Mucosa of stomach (tissue), 1 donor: ENCODE measurements at regions not wholly inside any gene's neighbourhood (a gene's known extent, or its start where the extent isn't known, plus 50 kb on each side); places are given as distances from the start of the nearest gene placed in this dataset.

Experiments
- H3K27me3 ChIP-seq: one replicate; pipeline ENCODE4 v1.7.0; 2013; ENCODE audit warnings: mild to moderate bottlenecking, low read length; ENCODE audit not compliant: control insufficient read depth, insufficient read depth
- H3K36me3 ChIP-seq: one replicate; pipeline ENCODE4 v1.7.0; 2013; ENCODE audit warnings: low read length; ENCODE audit not compliant: control insufficient read depth, insufficient read depth
- H3K4me1 ChIP-seq: one replicate; pipeline ENCODE4 v1.7.0; 2013; ENCODE audit warnings: mild to moderate bottlenecking, low read length; ENCODE audit not compliant: control insufficient read depth, insufficient read depth
- H3K4me3 ChIP-seq: one replicate; pipeline ENCODE4 v1.7.0; 2013; ENCODE audit warnings: low read length
- H3K9ac ChIP-seq: one replicate; pipeline ENCODE4 v1.7.0; 2013; ENCODE audit warnings: mild to moderate bottlenecking, low read length, moderate library complexity
- H3K9me3 ChIP-seq: one replicate; pipeline ENCODE4 v1.7.0; 2013; ENCODE audit warnings: mild to moderate bottlenecking, low read length, moderate library complexity; ENCODE audit not compliant: control insufficient read depth
- donor health status: Pancreatic carcinoma.

DNA sequence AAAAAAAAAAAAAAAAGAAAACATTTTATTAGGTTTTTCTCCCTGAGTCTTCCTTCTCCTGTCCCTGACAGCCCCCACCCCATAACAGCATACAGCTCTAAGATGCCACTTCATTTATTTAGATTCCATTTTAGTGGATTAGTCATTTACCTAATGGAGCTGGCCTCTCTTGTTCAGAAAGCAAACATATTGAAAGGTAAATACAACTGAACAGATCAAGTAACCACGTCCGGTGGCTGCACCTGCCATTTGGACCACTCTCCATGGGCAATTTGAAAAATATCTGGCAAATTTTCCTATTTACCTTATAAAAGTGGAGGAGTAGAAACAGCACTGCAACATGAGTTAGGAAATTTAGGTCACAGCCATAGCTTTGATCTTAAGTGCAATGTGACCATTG lies 254.6 kb downstream of the C12orf42 start:
- Histone ChIP-seq H3K36me3 (no peaks in the 10 kb centered on the region), H3K27me3 (no peaks in the 10 kb centered on the region), H3K4me3 (no peak overlapping the region), H3K9me3 (no peaks in the 10 kb centered on the region), H3K9ac (no peak overlapping the region), H3K4me1 (no peaks in the 10 kb centered on the region)

DNA sequence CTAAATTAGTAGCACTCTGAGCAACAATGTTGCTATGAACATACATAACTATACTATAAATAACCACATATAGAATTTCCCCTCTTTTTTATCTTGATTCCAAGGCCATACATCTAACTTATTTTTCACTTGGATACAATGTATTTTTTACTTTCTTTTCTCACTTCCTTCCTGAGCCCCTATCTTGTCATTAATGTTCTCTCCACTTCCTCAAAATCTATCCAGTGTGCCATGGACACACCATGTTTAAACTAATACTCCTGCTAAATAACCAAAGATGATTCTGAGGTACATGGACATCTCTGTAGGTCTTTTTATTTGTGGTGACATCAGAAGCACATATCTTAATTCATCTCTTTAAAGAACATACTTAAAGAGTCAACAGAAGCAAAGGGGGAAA lies 251.2 kb downstream of the C12orf42 start:
- H3K27me3 ChIP-seq, result no peaks in the 10 kb centered on the region
- H3K9ac ChIP-seq, result no peak overlapping the region
- H3K4me1 ChIP-seq, result no peaks in the 10 kb centered on the region
- H3K4me3 ChIP-seq, result no peak overlapping the region
- H3K36me3 ChIP-seq, result no peaks in the 10 kb centered on the region
- no peaks in the 10 kb centered on the region for H3K9me3 ChIP-seq

DNA sequence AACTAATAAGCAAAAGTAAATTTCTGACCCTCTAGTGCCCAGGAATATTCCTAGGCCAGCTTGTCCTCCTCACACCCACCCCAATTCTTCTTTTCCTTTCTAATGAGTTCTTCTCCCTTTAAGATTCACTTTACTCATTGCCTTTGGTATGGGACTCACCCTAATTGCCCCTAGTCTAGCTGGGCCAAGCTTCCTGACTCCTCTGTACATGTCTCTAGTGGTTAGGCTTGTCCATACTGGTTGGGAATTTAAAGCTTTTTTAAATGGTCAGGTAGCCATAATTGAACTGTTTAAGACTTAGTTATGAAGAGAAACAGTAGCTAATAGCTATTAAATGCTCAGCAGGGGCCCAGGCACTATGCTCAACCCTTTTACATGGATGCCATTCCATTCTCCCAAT lies 248.2 kb downstream of the C12orf42 start:
- no peaks in the 10 kb centered on the region for H3K27me3 ChIP-seq
- H3K9me3 ChIP-seq, result no peaks in the 10 kb centered on the region
- no peaks in the 10 kb centered on the region for H3K4me1 ChIP-seq
- H3K9ac ChIP-seq, result no peak overlapping the region
- no peaks in the 10 kb centered on the region for H3K36me3 ChIP-seq
- no peak overlapping the region for H3K4me3 ChIP-seq

DNA sequence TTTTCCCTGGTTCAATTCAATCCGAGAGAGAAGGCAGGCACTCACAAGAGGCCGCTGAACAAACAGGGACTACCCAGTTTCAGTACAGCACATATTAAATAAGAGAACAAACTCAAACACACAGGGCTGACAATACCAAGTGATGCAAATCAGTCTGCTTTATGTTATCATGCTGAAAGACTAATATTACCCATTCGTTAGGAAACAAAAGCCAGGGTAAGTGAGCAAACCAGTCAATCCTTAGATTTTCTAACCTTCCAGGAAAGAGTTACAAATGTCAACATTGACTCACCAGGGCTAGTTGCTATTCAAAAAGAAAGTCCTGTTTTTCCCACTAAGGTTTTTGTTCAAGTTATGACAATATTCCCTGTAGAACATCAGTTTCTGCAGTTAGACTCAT lies 246.2 kb downstream of the C12orf42 start:
- H3K4me1 ChIP-seq, result no peaks in the 10 kb centered on the region
- no peaks in the 10 kb centered on the region for H3K36me3 ChIP-seq
- no peaks in the 10 kb centered on the region for H3K9me3 ChIP-seq
- no peak overlapping the region for H3K4me3 ChIP-seq
- no peak overlapping the region for H3K9ac ChIP-seq
- H3K27me3 ChIP-seq, result no peaks in the 10 kb centered on the region

DNA sequence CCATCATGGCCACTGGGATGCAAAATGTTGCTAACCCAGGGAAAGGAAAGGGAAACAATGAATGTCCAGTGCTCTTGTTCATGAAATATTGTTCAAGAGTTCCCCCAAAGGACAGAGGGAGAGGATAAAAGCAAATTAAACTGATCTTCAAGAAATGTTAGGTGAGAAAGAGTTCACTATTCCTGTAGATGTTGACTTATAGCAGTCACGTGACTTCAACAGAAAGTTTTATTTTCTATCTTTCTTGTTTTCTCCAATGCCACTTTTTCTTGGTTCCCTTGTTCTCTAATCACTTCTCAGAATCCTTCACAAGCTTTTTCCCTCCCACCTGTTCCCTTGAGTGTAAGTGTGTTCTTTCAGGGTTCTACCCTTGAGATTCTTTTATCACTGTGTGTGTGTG lies 245.3 kb downstream of the C12orf42 start:
- H3K27me3 ChIP-seq, result no peaks in the 10 kb centered on the region
- no peaks in the 10 kb centered on the region for H3K36me3 ChIP-seq
- H3K9ac ChIP-seq, result no peak overlapping the region
- H3K4me1 ChIP-seq, result no peaks in the 10 kb centered on the region
- no peak overlapping the region for H3K4me3 ChIP-seq
- no peaks in the 10 kb centered on the region for H3K9me3 ChIP-seq
